GM19455 (cell line): ENCODE measurements at regions not wholly inside any gene's neighbourhood (a gene's known extent, or its start where the extent isn't known, plus 50 kb on each side); places are given as distances from the start of the nearest gene placed in this dataset.

ENCODE experiments used
- ATAC-seq: cut with Tn5 transposase; IDR thresholded peaks from one replicate; pipeline ENCODE4 v1.9.1; 2021; ENCODE audit not compliant: unreplicated experiment

- no peak for ATAC-seq
Measured at GRCh38 chr9:108213511-108213910, 642.3 kb downstream of the ACTL7B start.

GRCh38 chr9:108212184-108212583 is 643.6 kb downstream of the ACTL7B start:
- ATAC-seq, result no peak

- no peak for ATAC-seq
Measured at GRCh38 chr9:108211411-108211955, 644.3 kb downstream of the ACTL7B start.

- no peak for ATAC-seq
Measured at GRCh38 chr9:108209132-108209685, 646.6 kb downstream of the ACTL7B start.

GRCh38 chr9:108207561-108208165 is 648.1 kb downstream of the ACTL7B start:
- no peak for ATAC-seq

- no peak for ATAC-seq
Measured at GRCh38 chr9:108205276-108205675, 650.5 kb downstream of the ACTL7B start.

- no peak for ATAC-seq
Measured at GRCh38 chr9:108197899-108198298, 657.9 kb downstream of the ACTL7B start.

- no peak for ATAC-seq
Measured at GRCh38 chr9:108197008-108197365, 658.8 kb downstream of the ACTL7B start.

- ATAC-seq, result no peak
Measured at GRCh38 chr9:108196332-108197007, 659.3 kb downstream of the ACTL7B start.

GRCh38 chr9:108194154-108194553 is 661.6 kb downstream of the ACTL7B start:
- no peak for ATAC-seq

GRCh38 chr9:108193026-108193710 is 662.6 kb downstream of the ACTL7B start:
- ATAC-seq, result no peak

GRCh38 chr9:108191065-108191464 is 664.7 kb downstream of the ACTL7B start:
- no peak for ATAC-seq

GRCh38 chr9:108188976-108189375 is 666.8 kb downstream of the ACTL7B start:
- ATAC-seq, result no peak

GRCh38 chr9:108188482-108188881 is 667.3 kb downstream of the ACTL7B start:
- no peak for ATAC-seq

GRCh38 chr9:108186642-108187395 is 669.0 kb downstream of the ACTL7B start:
- no peak for ATAC-seq

- no peak for ATAC-seq
Measured at GRCh38 chr9:108185613-108186012, 670.2 kb downstream of the ACTL7B start.

GRCh38 chr9:108184941-108185340 is 670.8 kb downstream of the ACTL7B start:
- no peak for ATAC-seq

GRCh38 chr9:108184009-108184408 is 671.8 kb downstream of the ACTL7B start:
- ATAC-seq, result no peak

GRCh38 chr9:108182950-108183381 is 672.8 kb downstream of the ACTL7B start:
- peak; percentile 59 for ATAC-seq

GRCh38 chr9:108182270-108182669 is 673.5 kb downstream of the ACTL7B start:
- no peak for ATAC-seq

- ATAC-seq, result no peak
Measured at GRCh38 chr9:108181441-108181840, 674.3 kb downstream of the ACTL7B start.
